NCI-H526 treated with DMSO at 0.1 percent for 48 hours (cell line): ENCODE measurements at regions not wholly inside any gene's neighbourhood (a gene's known extent, or its start where the extent isn't known, plus 50 kb on each side); places are given as distances from the start of the nearest gene placed in this dataset.
"Not testable (repeated sequence)": the region's sequence is repeated elsewhere in the genome, so short reads cannot be mapped to it uniquely, and the experiment has no call there.

Experiments
- DNase-seq: peaks from one replicate; lab custom pipeline; 2025; lab: John Stamatoyannopoulos, UW

DNA sequence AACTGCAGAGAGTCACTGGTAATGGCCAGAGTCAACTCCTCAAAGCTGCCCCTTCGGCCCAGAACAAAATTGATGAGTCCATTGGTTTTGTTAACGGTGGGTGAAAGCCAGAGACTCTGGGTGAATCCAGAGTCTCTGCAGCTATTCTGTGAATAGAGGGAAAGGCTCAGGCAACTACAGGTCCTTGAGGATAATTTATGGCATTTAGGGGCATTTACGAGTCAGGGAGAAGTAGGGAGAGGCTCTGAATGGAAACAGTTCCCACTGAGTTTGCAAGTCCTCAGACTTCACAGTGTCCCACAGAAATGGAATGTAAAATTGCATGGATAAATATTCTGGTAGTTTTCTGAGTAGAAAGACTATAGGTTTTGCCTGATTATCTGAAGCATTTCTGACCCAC, 257.8 kb downstream of the SEC61B start:
- no peak for DNase-seq

GRCh38 chr9:99485459-99485858, 263.4 kb downstream of the SEC61B start:
- DNase-seq: no peak

GRCh38 chr9:99486684-99487083, 264.6 kb downstream of the SEC61B start:
- DNase-seq: no peak

DNA sequence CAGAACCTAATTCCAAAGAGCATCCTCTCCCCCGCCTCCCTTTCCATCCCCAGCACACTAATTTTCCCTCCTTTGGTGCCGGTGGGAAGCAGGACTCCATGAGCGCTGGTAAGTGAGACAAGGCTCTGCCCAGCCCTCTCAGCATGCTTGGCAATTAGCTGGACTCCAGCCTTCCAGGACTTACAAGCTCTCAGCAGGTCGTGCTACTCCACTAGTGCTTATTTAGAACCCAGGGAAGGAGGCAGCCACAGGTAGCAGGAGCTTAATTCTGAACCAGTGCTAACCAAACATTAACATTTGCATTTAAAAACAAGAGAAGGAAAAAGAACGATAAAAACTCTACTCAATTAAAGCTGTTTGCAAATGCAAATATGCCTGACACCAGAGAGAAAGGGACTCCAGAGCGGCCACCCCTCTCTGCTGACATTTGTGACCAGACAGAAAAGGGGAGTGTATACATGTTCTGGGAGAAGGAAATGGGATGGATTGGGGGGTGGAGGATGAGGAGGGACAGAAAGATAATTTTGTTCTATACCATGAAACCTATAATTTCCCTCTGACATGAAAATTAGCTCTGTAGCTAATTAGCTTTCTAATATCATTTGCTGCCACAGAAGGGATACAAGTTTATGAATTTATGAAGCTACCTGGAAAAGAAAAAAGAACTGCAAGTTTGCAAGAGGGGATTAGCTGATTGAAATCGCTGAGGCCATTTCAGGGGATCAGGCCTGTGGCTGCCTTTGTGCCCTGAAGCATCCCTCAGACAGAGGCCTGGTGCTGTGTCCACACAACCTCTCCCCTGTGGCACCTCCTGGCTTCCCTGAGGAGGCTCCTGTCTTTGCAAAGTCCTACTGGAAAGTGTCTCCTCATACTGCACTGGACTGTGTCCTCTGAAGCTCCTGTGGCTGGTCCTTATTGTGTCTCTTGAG, 266.3 kb downstream of the SEC61B start:
- peak; percentile 2 for DNase-seq

GRCh38 chr9:99489060-99489413, 267.0 kb downstream of the SEC61B start:
- no peak for DNase-seq

GRCh38 chr9:99490729-99491128, 268.6 kb downstream of the SEC61B start:
- DNase-seq: no peak

DNA sequence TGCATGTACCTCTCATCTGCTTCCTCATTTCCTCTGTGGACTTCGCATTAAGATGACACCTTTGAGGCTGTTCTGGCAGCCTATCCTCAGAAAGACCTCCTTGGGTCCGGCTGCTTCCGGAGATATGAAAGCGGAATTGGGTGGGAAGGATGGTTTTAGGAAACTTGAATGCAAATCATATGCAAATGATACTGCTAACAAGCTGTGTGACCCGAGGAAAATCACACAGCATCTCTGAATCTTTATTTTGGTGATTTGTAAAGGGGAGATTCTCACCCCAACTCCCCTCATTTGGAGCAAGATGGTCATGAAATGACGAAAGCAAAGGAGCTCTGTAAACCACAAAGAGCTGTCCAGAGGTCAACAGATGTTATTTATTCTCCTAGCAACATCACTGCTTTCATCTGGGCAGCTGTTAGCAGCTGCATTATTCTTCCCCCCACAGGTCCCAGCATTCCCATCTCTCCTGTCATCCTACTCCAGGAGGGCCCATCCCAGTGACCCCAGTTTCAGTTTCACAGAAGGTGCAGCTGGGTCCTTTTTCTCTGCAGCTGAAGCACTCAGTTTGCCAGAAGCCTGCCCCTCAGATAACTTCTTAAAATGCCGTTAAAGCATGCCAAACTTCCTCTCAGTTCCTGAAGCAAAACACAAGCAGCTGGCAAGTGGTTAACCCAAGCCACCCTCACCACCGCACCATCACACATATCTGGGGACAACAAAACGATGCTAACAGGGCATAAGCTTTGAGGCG, 269.5 kb downstream of the SEC61B start:
- DNase-seq: no peak

GRCh38 chr9:99497641-99498040, 275.6 kb downstream of the SEC61B start:
- DNase-seq: no peak

GRCh38 chr9:99498979-99499378, 276.9 kb downstream of the SEC61B start:
- DNase-seq: not testable (repeated sequence)

DNA sequence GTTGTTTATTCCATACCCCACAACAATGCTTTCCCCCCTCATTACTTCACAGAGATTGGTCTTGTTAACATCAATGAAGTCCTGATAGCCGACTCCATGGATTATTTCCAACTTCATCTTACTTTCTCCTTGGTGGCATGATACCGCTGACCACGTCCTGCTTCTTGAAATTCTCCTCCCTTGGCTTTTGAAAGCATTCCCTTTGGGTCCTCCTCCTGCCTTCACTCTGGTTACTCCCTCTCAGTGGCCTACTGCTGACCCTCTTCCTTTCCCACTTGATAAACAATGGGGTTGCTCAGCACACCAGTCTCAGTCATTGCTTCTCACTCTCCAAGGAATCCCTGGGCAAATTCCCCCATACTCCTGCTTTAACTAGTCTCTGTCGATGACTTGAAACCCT, 283.9 kb downstream of the SEC61B start:
- DNase-seq: no peak

DNA sequence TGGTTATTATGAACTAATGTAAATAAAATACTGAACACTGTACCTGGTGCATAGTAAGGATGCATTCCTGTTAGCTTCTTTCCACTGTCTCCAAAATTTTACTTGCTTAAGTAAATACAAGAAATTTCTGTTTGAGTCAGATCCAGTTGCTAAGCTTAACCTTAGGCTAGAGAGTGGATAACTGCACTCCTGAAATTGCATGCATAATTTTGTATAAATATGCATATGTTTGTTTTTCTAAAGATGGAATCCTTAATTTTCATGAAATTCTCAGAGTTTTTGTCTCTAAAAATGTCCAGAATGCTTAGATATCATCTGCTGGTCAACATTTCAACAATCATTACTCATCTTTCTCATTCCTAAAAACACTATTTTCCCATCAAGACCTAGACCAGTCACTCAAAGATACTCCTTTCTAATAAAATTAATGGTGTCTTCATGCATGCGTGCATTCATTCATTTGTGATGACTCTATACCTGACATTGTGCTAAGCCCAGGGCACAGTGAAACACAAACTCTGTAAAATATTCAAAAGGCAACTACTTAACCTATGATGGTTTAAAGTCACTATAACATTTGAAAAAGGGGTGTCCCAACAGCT, 284.8 kb downstream of the SEC61B start:
- DNase-seq: no peak

GRCh38 chr9:99509065-99509745, 287.1 kb downstream of the SEC61B start:
- DNase-seq: no peak

DNA sequence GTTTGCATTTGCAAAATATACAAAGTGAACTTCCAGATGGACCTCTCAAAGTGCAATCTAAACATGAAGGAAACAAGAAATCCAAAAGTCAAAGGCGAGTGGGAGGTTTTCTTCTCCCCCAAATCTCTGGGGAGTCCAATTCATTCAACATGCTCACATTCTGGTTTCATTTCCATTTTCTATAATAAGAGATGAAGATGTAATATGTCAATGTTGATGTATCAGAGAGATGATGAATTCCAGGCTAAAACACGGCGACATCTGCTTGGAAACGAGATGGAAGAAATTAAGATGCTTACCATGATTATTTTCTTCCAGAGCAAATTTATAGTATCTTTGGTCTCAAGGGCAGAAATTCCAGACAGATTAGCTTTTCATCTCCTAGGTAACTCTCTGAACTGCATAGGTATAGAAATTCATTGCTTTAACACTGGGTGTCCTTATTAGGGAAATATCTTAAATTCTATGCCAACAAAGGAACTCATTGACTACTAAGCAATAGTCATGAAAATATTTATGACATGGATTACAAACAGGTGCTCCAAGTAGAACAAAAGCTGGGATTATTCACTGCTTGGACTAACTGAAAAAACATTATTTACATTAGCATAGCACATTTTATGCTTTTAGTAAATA, 287.9 kb downstream of the SEC61B start:
- peak; percentile 5 for DNase-seq

DNA sequence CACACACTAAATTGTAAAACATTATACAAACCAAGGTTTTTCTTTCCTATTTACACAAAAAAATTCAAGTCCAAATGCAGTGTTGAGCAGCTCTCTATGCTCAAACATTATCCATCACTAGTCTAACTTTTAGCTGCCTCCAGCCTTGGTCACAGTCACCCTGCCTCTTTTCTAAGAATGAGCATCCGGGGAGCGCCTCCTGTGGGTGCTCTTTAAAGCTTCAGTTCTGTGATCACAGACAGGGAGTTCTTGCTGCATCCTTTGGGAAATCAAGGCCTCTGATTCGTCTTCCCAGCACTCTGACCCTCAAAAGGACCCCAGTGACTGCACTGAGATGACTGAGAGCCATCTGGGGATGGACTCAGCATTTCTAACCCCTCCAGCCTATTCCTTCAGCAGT, 289.6 kb downstream of the SEC61B start:
- DNase-seq: no peak

- DNase-seq: no peak
Measured at GRCh38 chr9:99513441-99514112, 291.5 kb downstream of the SEC61B start.

GRCh38 chr9:99515093-99515492, 293.0 kb downstream of the SEC61B start:
- no peak for DNase-seq

GRCh38 chr9:99515895-99516656, 294.0 kb downstream of the SEC61B start:
- DNase-seq: no peak

- DNase-seq: no peak
Measured at GRCh38 chr9:99516657-99517049, 294.6 kb downstream of the SEC61B start.

GRCh38 chr9:99523838-99524237, 297.8 kb upstream of the NR4A3 start:
- DNase-seq: no peak

- no peak for DNase-seq
Measured at GRCh38 chr9:99531313-99531712, 290.4 kb upstream of the NR4A3 start.
